ENCODE measurements at regions not wholly inside any gene's neighbourhood (a gene's known extent, or its start where the extent isn't known, plus 50 kb on each side); places are given as distances from the start of the nearest gene placed in this dataset.

GRCh38 chr11:15307619-15308024 lies 192.9 kb downstream of the INSC start:
- no peak for TF ChIP-seq TAF1 (IDR thresholded peaks at IDR 0.05; ENCODE audit: low read depth, low read length)
- no peak for TF ChIP-seq POLR2AphosphoS5 (IDR thresholded peaks at IDR 0.05; ENCODE audit: low read depth, low read length)
